Vagina (tissue), 2 donors: ENCODE measurements at regions not wholly inside any gene's neighbourhood (a gene's known extent, or its start where the extent isn't known, plus 50 kb on each side); places are given as distances from the start of the nearest gene placed in this dataset.

Experiments
- CTCF ChIP-seq, 3 experiments: fragments of 450-650 bp in 2 of 3; fragments of 200-600 bp in 1 of 3; sonication (generic) in 1 of 3; IDR thresholded peaks; one replicate each; pipeline ENCODE4 v1.5.1; 2017 to 2019; ENCODE audit warnings: antibody characterized with exemption in 3 of 3, mild to moderate bottlenecking in 2 of 3, moderate library complexity in 2 of 3
- POLR2A ChIP-seq, 2 donors: fragments of 450-650 bp; IDR thresholded peaks; one replicate each; pipeline ENCODE4 v1.6.1; 2017; ENCODE audit warnings: antibody characterized with exemption in 2 of 2, mild to moderate bottlenecking in 2 of 2, moderate library complexity in 2 of 2
- POLR2AphosphoS5 ChIP-seq, 2 donors: sonication (generic); formaldehyde crosslinking; IDR thresholded peaks; one replicate each; pipeline ENCODE4 v1.9.0; 2017; ENCODE audit warnings: antibody characterized with exemption in 2 of 2, mild to moderate bottlenecking in 2 of 2, low read depth in 1 of 2; ENCODE audit not compliant: insufficient read depth in 1 of 2

GRCh38 chr10:107579970-107580369 is 415.5 kb upstream of the SORCS1 start:
- TF ChIP-seq CTCF (IDR thresholded peaks at IDR 0.05) = no peak
- TF ChIP-seq POLR2A (IDR thresholded peaks at IDR 0.05) = no peak
- TF ChIP-seq POLR2AphosphoS5 (IDR thresholded peaks at IDR 0.05; ENCODE audit: insufficient read depth in 1 of 2, low read depth in 1 of 2) = no peak
